ENCODE measurements at regions not wholly inside any gene's neighbourhood (a gene's known extent, or its start where the extent isn't known, plus 50 kb on each side); places are given as distances from the start of the nearest gene placed in this dataset.

DNA sequence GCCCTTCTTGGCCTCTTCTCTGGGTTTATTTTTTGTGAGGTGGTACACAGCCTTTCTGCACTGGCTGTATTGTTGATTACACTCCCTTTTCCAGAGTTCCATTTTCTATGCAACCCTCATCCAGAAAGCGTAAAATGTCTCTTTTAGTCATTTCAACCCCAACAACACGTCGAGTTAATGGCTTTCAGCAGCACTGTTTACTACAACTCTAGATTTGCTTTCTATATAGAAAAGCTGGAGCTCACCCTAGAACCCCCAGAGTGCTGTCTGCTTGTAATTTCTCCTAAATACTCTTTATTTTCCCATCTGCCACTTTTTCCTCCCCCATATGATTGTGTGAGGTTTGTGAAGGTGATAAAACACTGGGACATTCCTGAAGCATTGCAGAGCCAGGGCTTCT is 148.9 kb upstream of the TMTC4 start:
- no peaks in the 10 kb centered on the region for H3K27me3 ChIP-seq (ENCODE audit: control insufficient read depth in 2 of 2, insufficient read depth in 2 of 2, low read length in 2 of 2)
- WGBS (ENCODE audit: insufficient coverage, low coverage, missing lambda C conversion rate), result 0% methylated on average over 3 of the region's 3 CpGs
- no peak overlapping the region for H3K4me3 ChIP-seq
- TF ChIP-seq, protein P1, sequence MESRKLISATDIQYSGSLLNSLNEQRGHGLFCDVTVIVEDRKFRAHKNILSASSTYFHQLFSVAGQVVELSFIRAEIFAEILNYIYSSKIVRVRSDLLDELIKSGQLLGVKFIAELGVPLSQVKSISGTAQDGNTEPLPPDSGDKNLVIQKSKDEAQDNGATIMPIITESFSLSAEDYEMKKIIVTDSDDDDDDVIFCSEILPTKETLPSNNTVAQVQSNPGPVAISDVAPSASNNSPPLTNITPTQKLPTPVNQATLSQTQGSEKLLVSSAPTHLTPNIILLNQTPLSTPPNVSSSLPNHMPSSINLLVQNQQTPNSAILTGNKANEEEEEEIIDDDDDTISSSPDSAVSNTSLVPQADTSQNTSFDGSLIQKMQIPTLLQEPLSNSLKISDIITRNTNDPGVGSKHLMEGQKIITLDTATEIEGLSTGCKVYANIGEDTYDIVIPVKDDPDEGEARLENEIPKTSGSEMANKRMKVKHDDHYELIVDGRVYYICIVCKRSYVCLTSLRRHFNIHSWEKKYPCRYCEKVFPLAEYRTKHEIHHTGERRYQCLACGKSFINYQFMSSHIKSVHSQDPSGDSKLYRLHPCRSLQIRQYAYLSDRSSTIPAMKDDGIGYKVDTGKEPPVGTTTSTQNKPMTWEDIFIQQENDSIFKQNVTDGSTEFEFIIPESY (CRISPR knock-in tag; IDR thresholded peaks at IDR 0.05), result no peak
- no peak for TF ChIP-seq GTF2F1 (IDR thresholded peaks at IDR 0.05; ENCODE audit: low read depth, low read length)
- TF ChIP-seq SIX5 (IDR thresholded peaks at IDR 0.05; ENCODE audit: borderline replicate concordance in 1 of 2, insufficient read depth in 1 of 2, low read depth in 1 of 2, low read length in 2 of 2), result no peak
- ATAC-seq, result no peak
- no peak overlapping the region for H3K27ac ChIP-seq (ENCODE audit: extremely low read depth, low read depth, low read length)
- ChIA-PET CTCF (ENCODE audit: low intra/inter-chr PET ratio) (no interaction called here), POLR2A (no interaction called here)
- H3K9ac ChIP-seq (ENCODE audit: insufficient read depth in 1 of 2, low read depth in 2 of 2, low read length in 2 of 2), result no peak overlapping the region
- no peak overlapping the region for H2AFZ ChIP-seq (ENCODE audit: low read depth, low read length)
- intact Hi-C loops (cut with micrococcal nuclease) (no loop called here), in situ Hi-C loops (cut with MboI) (no loop called here)
- H3K9me3 ChIP-seq (replicated peaks; ENCODE audit: control insufficient read depth, insufficient read depth, low read depth, low read length), result no peaks in the 10 kb centered on the region
- H3K9me1 ChIP-seq (ENCODE audit: control insufficient read depth, insufficient read depth, low read length), result no peaks in the 10 kb centered on the region
- DNase-seq (ENCODE audit: extremely low read depth in 1 of 4, low spot score in 3 of 4), result no peak
- no peak for FAIRE-seq
- H3K4me2 ChIP-seq (ENCODE audit: insufficient read depth, low read length), result no peak overlapping the region
- BruUV-seq (replicated peaks), result no TSS peak
- H3K4me1 ChIP-seq (replicated peaks in 1 of 2; ENCODE audit: control insufficient read depth in 2 of 2, insufficient read depth in 2 of 2, low read length in 2 of 2), result no peaks in the 10 kb centered on the region
- no peaks in the 10 kb centered on the region for H3K79me2 ChIP-seq (ENCODE audit: control insufficient read depth, insufficient read depth, low read length)
- no peaks in the 10 kb centered on the region for H3K36me3 ChIP-seq (ENCODE audit: control insufficient read depth, insufficient read depth, low read length)
- no peaks in the 10 kb centered on the region for H4K20me1 ChIP-seq (replicated peaks; ENCODE audit: control insufficient read depth, insufficient read depth, low read length)

DNA sequence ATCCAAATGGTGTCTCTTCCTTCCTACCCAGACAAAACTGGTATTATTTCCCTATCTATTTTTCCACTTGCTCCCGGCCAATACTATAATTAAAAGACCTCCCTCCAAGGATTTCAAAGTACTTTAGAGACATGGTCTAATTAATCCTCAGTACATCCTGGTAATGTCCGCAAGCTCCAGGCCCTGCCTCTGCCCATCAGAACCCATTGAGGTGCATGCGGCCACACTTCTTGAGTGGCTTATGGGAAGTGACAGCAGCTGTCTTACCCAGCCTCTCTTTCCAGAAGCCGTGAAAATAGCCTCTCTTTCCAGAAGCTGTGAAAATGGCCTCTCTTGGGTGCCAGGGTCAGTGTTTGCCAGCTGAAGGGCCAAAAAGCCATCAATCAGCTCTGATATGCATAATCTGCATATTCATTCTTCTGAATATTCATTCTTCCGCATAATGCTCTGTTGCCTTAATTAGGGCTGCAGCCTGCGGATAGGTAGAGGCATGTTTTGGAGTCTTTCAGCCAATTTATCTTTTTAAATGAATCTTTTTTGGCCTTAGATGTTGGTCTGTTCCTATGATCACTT is 148.4 kb upstream of the TMTC4 start:
- Histone ChIP-seq H3K9ac (ENCODE audit: insufficient read depth in 1 of 2, low read depth in 2 of 2, low read length in 2 of 2) (no peak overlapping the region), H4K20me1 (replicated peaks; ENCODE audit: control insufficient read depth, insufficient read depth, low read length) (no peaks in the 10 kb centered on the region), H3K79me2 (ENCODE audit: control insufficient read depth, insufficient read depth, low read length) (no peaks in the 10 kb centered on the region), H3K27me3 (ENCODE audit: control insufficient read depth in 2 of 2, insufficient read depth in 2 of 2, low read length in 2 of 2) (no peaks in the 10 kb centered on the region), H3K9me1 (ENCODE audit: control insufficient read depth, insufficient read depth, low read length) (no peaks in the 10 kb centered on the region), H3K9me3 (replicated peaks; ENCODE audit: control insufficient read depth, insufficient read depth, low read depth, low read length) (no peaks in the 10 kb centered on the region), H3K4me1 (replicated peaks in 1 of 2; ENCODE audit: control insufficient read depth in 2 of 2, insufficient read depth in 2 of 2, low read length in 2 of 2) (no peaks in the 10 kb centered on the region), H3K4me3 (no peak overlapping the region), H3K27ac (ENCODE audit: extremely low read depth, low read depth, low read length) (no peak overlapping the region), H2AFZ (ENCODE audit: low read depth, low read length) (no peak overlapping the region), H3K36me3 (ENCODE audit: control insufficient read depth, insufficient read depth, low read length) (no peaks in the 10 kb centered on the region), H3K4me2 (ENCODE audit: insufficient read depth, low read length) (no peak overlapping the region)
- BruUV-seq (replicated peaks), result no TSS peak
- DNase-seq (ENCODE audit: extremely low read depth in 1 of 4, low spot score in 3 of 4) (no peak), ATAC-seq (no peak), FAIRE-seq (no peak)
- in situ Hi-C loops (cut with MboI), result no loop called here
- ChIA-PET POLR2A (no interaction called here), CTCF (ENCODE audit: low intra/inter-chr PET ratio) (no interaction called here)
- WGBS (ENCODE audit: insufficient coverage, low coverage, missing lambda C conversion rate), result 4% methylated on average over 6 of the region's 6 CpGs
- intact Hi-C loops (cut with micrococcal nuclease), result no loop called here
- no peak for TF ChIP-seq XRCC3 (IDR thresholded peaks at IDR 0.05)
- TF ChIP-seq, protein P2, sequence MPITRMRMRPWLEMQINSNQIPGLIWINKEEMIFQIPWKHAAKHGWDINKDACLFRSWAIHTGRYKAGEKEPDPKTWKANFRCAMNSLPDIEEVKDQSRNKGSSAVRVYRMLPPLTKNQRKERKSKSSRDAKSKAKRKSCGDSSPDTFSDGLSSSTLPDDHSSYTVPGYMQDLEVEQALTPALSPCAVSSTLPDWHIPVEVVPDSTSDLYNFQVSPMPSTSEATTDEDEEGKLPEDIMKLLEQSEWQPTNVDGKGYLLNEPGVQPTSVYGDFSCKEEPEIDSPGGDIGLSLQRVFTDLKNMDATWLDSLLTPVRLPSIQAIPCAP (CRISPR knock-in tag; IDR thresholded peaks at IDR 0.05; ENCODE audit: borderline replicate concordance), result no peak
- TF ChIP-seq ZNF354B (CRISPR knock-in tag; IDR thresholded peaks at IDR 0.05), result no peak
- TF ChIP-seq, protein P3, sequence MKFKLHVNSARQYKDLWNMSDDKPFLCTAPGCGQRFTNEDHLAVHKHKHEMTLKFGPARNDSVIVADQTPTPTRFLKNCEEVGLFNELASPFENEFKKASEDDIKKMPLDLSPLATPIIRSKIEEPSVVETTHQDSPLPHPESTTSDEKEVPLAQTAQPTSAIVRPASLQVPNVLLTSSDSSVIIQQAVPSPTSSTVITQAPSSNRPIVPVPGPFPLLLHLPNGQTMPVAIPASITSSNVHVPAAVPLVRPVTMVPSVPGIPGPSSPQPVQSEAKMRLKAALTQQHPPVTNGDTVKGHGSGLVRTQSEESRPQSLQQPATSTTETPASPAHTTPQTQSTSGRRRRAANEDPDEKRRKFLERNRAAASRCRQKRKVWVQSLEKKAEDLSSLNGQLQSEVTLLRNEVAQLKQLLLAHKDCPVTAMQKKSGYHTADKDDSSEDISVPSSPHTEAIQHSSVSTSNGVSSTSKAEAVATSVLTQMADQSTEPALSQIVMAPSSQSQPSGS (CRISPR knock-in tag; IDR thresholded peaks at IDR 0.05), result no peak
- no peak for TF ChIP-seq TAF7 (tag; IDR thresholded peaks at IDR 0.05)
- TF ChIP-seq ZBTB1 (CRISPR knock-in tag; IDR thresholded peaks at IDR 0.05; ENCODE audit: borderline replicate concordance, low read depth), result no peak
- TF ChIP-seq, protein P4, sequence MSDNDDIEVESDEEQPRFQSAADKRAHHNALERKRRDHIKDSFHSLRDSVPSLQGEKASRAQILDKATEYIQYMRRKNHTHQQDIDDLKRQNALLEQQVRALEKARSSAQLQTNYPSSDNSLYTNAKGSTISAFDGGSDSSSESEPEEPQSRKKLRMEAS (CRISPR knock-in tag; IDR thresholded peaks at IDR 0.05), result no peak
